GM12864 (cell line): ENCODE measurements at regions not wholly inside any gene's neighbourhood (a gene's known extent, or its start where the extent isn't known, plus 50 kb on each side); places are given as distances from the start of the nearest gene placed in this dataset.

ENCODE experiments used
- DNase-seq: peaks from one replicate; pipeline ENCODE4 v3.0.0-alpha.2; 2011; ENCODE audit warnings: low read depth
- H3K4me3 ChIP-seq: 2 replicates; pipeline ENCODE4 v1.5.1; 2011; ENCODE audit warnings: mild to moderate bottlenecking, low read depth, low read length, control low read depth
- CTCF ChIP-seq: IDR thresholded peaks from 2 replicates; pipeline ENCODE4 v1.5.1; 2011; ENCODE audit warnings: low read depth, mild to moderate bottlenecking, moderate library complexity, low read length, control low read depth, inconsistent platforms; ENCODE audit errors: missing control alignments

GRCh38 chr2:226354434-226354833, 445.2 kb downstream of the IRS1 start:
- no peak for DNase-seq
- TF ChIP-seq CTCF: no peak
- no peak overlapping the region for H3K4me3 ChIP-seq

GRCh38 chr2:226352941-226353560, 446.6 kb downstream of the IRS1 start:
- no peak for TF ChIP-seq CTCF
- DNase-seq: no peak
- H3K4me3 ChIP-seq: no peak overlapping the region

- H3K4me3 ChIP-seq: no peak overlapping the region
- no peak for DNase-seq
- no peak for TF ChIP-seq CTCF
Measured at GRCh38 chr2:226351711-226352110, 447.9 kb downstream of the IRS1 start.

GRCh38 chr2:226339616-226340015, 460.0 kb downstream of the IRS1 start:
- no peak overlapping the region for H3K4me3 ChIP-seq
- no peak for TF ChIP-seq CTCF
- DNase-seq: no peak

GRCh38 chr2:226338825-226339224, 460.8 kb downstream of the IRS1 start:
- DNase-seq: no peak
- H3K4me3 ChIP-seq: no peak overlapping the region
- TF ChIP-seq CTCF: no peak

GRCh38 chr2:226337941-226338600, 461.5 kb downstream of the IRS1 start:
- no peak for DNase-seq
- TF ChIP-seq CTCF: no peak
- no peak overlapping the region for H3K4me3 ChIP-seq

GRCh38 chr2:226336283-226336682, 463.3 kb downstream of the IRS1 start:
- H3K4me3 ChIP-seq: no peak overlapping the region
- DNase-seq: no peak
- TF ChIP-seq CTCF: no peak
